ENCODE measurements at regions not wholly inside any gene's neighbourhood (a gene's known extent, or its start where the extent isn't known, plus 50 kb on each side); places are given as distances from the start of the nearest gene placed in this dataset.

DNA sequence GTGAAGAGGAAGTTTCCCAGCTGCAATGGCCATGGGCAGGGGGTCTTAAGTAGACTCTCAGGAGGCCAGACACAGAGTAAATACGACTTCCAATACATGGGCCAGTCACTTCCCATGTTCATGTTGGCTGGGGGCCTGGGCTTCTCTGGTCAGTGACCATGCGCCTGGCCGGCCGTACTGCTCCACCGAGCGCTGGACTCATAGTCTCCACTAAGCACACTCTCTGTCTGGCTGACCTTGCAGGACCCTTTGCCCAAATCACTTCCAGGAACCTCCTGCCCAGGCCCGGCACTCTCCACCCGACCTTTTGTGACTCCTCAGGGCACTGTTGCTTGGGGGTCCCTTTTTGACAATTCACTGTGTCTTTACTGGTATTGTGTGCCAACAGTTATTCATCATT is 69.3 kb downstream of the SOWAHC start:
- no peak overlapping the region for H3K23ac ChIP-seq (ENCODE audit: low read depth, low read length)
- H3K4ac ChIP-seq (ENCODE audit: low read depth, low read length) = no peak overlapping the region
- H3K4me2 ChIP-seq (ENCODE audit: low read depth, low read length) = no peak overlapping the region
- no peak overlapping the region for H3K27ac ChIP-seq (ENCODE audit: insufficient read depth, low read length)
- H3K56ac ChIP-seq (ENCODE audit: extremely low read depth, insufficient read depth, low read length) = no peak overlapping the region
- ChIA-PET POLR2A (ENCODE audit: unreplicated experiment) (no interaction called here), CTCF (no interaction called here)
- H3K9me3 ChIP-seq (ENCODE audit: control insufficient read depth, insufficient read depth, low read length) = no peaks in the 10 kb centered on the region
- H2AK5ac ChIP-seq (ENCODE audit: low read depth, low read length) = no peak overlapping the region
- no peak overlapping the region for H2BK20ac ChIP-seq (ENCODE audit: low read depth, low read length)
- peaks cover 20% of the 10 kb centered on the region for H3K27me3 ChIP-seq (ENCODE audit: control insufficient read depth, insufficient read depth, low read length)
- H3K9ac ChIP-seq (ENCODE audit: low read depth, low read length) = no peak overlapping the region
- no peak overlapping the region for H4K91ac ChIP-seq (ENCODE audit: insufficient read depth, low read depth, low read length)
- ATAC-seq (ENCODE audit: low read depth) (no peak), DNase-seq (no peak)
- no peak overlapping the region for H4K5ac ChIP-seq (ENCODE audit: low read depth, low read length)
- H2AK9ac ChIP-seq (replicated peaks; ENCODE audit: low read depth, low read length, poor library complexity) = no peak overlapping the region
- TF ChIP-seq MAFK (IDR thresholded peaks at IDR 0.05; ENCODE audit: low read depth, low read length) = no peak
- no peak for TF ChIP-seq SMC3 (IDR thresholded peaks at IDR 0.05; ENCODE audit: low read depth, low read length)
- no peak for TF ChIP-seq FOS (IDR thresholded peaks at IDR 0.05; ENCODE audit: low read depth, low read length)
- no peak for TF ChIP-seq MXI1 (IDR thresholded peaks at IDR 0.05; ENCODE audit: borderline replicate concordance, low read depth, low read length)
- TF ChIP-seq, protein P1, sequence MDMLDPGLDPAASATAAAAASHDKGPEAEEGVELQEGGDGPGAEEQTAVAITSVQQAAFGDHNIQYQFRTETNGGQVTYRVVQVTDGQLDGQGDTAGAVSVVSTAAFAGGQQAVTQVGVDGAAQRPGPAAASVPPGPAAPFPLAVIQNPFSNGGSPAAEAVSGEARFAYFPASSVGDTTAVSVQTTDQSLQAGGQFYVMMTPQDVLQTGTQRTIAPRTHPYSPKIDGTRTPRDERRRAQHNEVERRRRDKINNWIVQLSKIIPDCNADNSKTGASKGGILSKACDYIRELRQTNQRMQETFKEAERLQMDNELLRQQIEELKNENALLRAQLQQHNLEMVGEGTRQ (IDR thresholded peaks at IDR 0.05; ENCODE audit: low read depth, low read length) = no peak
- no peak for TF ChIP-seq RFX5 (IDR thresholded peaks at IDR 0.05; ENCODE audit: low read depth, low read length)
- TF ChIP-seq POLR2A (IDR thresholded peaks at IDR 0.05; ENCODE audit: low read depth, low read length) = no peak
- TF ChIP-seq CEBPB (IDR thresholded peaks at IDR 0.05; ENCODE audit: low read depth, low read length) = no peak
- no peak for TF ChIP-seq MAZ (IDR thresholded peaks at IDR 0.05; ENCODE audit: borderline replicate concordance, low read depth, low read length)
- TF ChIP-seq CHD1 (IDR thresholded peaks at IDR 0.05; ENCODE audit: low read depth, low read length) = no peak
- no peak for TF ChIP-seq BHLHE40 (IDR thresholded peaks at IDR 0.05; ENCODE audit: low read depth, low read length)
- TF ChIP-seq CTCF (conservative IDR thresholded peaks at IDR 0.05; ENCODE audit: low read depth, low read length) = no peak
- TF ChIP-seq, protein P2, sequence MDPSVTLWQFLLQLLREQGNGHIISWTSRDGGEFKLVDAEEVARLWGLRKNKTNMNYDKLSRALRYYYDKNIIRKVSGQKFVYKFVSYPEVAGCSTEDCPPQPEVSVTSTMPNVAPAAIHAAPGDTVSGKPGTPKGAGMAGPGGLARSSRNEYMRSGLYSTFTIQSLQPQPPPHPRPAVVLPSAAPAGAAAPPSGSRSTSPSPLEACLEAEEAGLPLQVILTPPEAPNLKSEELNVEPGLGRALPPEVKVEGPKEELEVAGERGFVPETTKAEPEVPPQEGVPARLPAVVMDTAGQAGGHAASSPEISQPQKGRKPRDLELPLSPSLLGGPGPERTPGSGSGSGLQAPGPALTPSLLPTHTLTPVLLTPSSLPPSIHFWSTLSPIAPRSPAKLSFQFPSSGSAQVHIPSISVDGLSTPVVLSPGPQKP (IDR thresholded peaks at IDR 0.05; ENCODE audit: borderline replicate concordance, low read depth, low read length) = no peak
- no peak for TF ChIP-seq RCOR1 (IDR thresholded peaks at IDR 0.05; ENCODE audit: insufficient replicate concordance, low read length)
- TF ChIP-seq NFE2L2 (IDR thresholded peaks at IDR 0.05; ENCODE audit: low read depth, low read length) = no peak
- H2BK120ac ChIP-seq (ENCODE audit: low read depth, low read length) = no peak overlapping the region
- H4K8ac ChIP-seq (ENCODE audit: low read depth in 2 of 2, low read length in 2 of 2) = no peak overlapping the region
- H3K9me1 ChIP-seq (ENCODE audit: insufficient read depth, low read length) = no peaks in the 10 kb centered on the region
- dilution Hi-C loops (cut with HindIII; ENCODE audit: low sequenced_read_pairs, unreplicated experiment) (no loop called here), in situ Hi-C loops (cut with MboI; ENCODE audit: low sequenced_read_pairs) (no loop called here), intact Hi-C loops (cut with micrococcal nuclease) (no loop called here)
- H3K4me1 ChIP-seq (ENCODE audit: control insufficient read depth, insufficient read depth, low read length) = peaks cover 4% of the 10 kb centered on the region; the same call in 1 of the 2 replicates
- H2BK15ac ChIP-seq (ENCODE audit: low read depth, low read length) = no peak overlapping the region
- H3K36me3 ChIP-seq (ENCODE audit: control insufficient read depth, insufficient read depth, low read length) = no peaks in the 10 kb centered on the region
- H3K14ac ChIP-seq (replicated peaks; ENCODE audit: low read depth, low read length) = no peak overlapping the region
- no peak overlapping the region for H2AFZ ChIP-seq (replicated peaks; ENCODE audit: low read length, poor library complexity)
- no peaks in the 10 kb centered on the region for H4K20me1 ChIP-seq (ENCODE audit: insufficient read depth, low read length)
- BruUV-seq (replicated peaks) = no TSS peak
- WGBS, 2 experiments (ENCODE audit: extremely low coverage in 2 of 2, insufficient read length in 1 of 2) = 71% methylated on average over 4 of the region's 8 CpGs; no CpG with 5 or more reads in 1 of the 2 experiments
- no peaks in the 10 kb centered on the region for H3K79me1 ChIP-seq (ENCODE audit: low read depth in 1 of 2, low read length in 2 of 2)
- H3K4me3 ChIP-seq (ENCODE audit: insufficient read depth, low read depth, low read length) = no peak overlapping the region
- no peak overlapping the region for H3K18ac ChIP-seq (ENCODE audit: low read depth, low read length)
- no peak overlapping the region for H2BK5ac ChIP-seq (ENCODE audit: low read depth, low read length, poor library complexity, severe bottlenecking)

Measured in IMR-90 (cell line).